Breast epithelium (tissue), 4 donors: ENCODE measurements at regions not wholly inside any gene's neighbourhood (a gene's known extent, or its start where the extent isn't known, plus 50 kb on each side); places are given as distances from the start of the nearest gene placed in this dataset.

Experiments used
- DNase-seq, 2 donors: peaks; one replicate each; pipeline ENCODE4 v3.0.0-alpha.2; 2019; ENCODE audit warnings: low spot score in 2 of 2
- H3K27ac ChIP-seq, 2 donors: fragments of 200-600 bp; sonication (generic) in 1 of 2; one replicate each; pipeline ENCODE4 v1.5.1; 2016 to 2019; ENCODE audit warnings: mild to moderate bottlenecking in 1 of 2
- H3K27me3 ChIP-seq, 2 donors: fragments of 200-600 bp; sonication (generic) in 1 of 2; one replicate each; pipeline versions ENCODE4 v1.5.1 to v1.6.0; 2017 to 2019; ENCODE audit warnings: control low read depth in 1 of 2, mild to moderate bottlenecking in 1 of 2
- H3K36me3 ChIP-seq: fragments of 200-600 bp; one replicate; pipeline ENCODE4 v1.5.1; 2019
- H3K4me1 ChIP-seq, 2 donors: fragments of 200-600 bp; sonication (generic); one replicate each; pipeline ENCODE4 v1.5.1; 2016 to 2019; ENCODE audit warnings: control low read depth in 1 of 2
- H3K4me3 ChIP-seq, 3 donors: fragments of 200-600 bp; sonication (generic); 1 replicate in 2 of 3; 2 replicates in 1 of 3; pipeline ENCODE4 v1.5.1; 2016 to 2019; ENCODE audit warnings: mild to moderate bottlenecking in 3 of 3, moderate library complexity in 2 of 3
- H3K9me3 ChIP-seq, 2 donors: fragments of 200-600 bp; sonication (generic) in 1 of 2; one replicate each; pipeline ENCODE4 v1.5.1; 2016 to 2019; ENCODE audit warnings: control low read depth in 1 of 2
- CTCF ChIP-seq, 3 donors: fragments of 450-650 bp; IDR thresholded peaks; one replicate each; pipeline ENCODE4 v1.5.1; 2016 to 2017; ENCODE audit warnings: antibody characterized with exemption in 3 of 3, mild to moderate bottlenecking in 3 of 3, moderate library complexity in 3 of 3
- POLR2A ChIP-seq: fragments of 450-650 bp; IDR thresholded peaks from one replicate; pipeline ENCODE4 v1.6.1; 2016; ENCODE audit warnings: antibody characterized with exemption, mild to moderate bottlenecking, moderate library complexity
- POLR2AphosphoS5 ChIP-seq, 3 donors: sonication (generic); formaldehyde crosslinking; IDR thresholded peaks; one replicate each; pipeline ENCODE4 v1.6.1; 2017; ENCODE audit warnings: antibody characterized with exemption in 3 of 3
- intact Hi-C: fragments of 100-400 bp; cut with DNase I; formaldehyde crosslinking; loops from one replicate; pipeline ENCODE4 v1.15.1; 2023; ENCODE audit warnings: low total_unique reads

DNA sequence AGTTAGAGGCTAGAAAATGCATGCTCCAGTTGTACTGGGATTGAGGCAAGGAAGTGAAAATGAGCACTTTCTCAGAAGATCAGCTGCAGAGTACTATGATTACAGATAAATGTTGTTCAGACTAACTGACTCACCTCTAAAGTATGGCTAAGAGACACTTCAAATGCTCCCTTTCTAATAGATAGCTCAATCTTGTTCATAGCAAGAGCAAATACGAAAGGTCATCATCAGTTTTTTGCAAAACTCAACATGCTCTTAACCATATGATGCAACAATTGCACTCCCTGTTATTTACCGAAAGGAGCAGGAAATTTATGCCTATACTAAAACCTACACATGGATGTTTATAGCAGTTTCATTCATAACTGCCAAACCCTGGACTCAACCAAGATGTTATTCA, 838.4 kb upstream of the INTU start:
- H3K27ac ChIP-seq, result no peak overlapping the region
- intact Hi-C loops, result no loop called here
- H3K36me3 ChIP-seq, result peaks cover 7% of the 10 kb centered on the region
- TF ChIP-seq CTCF (IDR thresholded peaks at IDR 0.05) (no peak), POLR2AphosphoS5 (IDR thresholded peaks at IDR 0.05) (no peak), POLR2A (no peak)
- no peaks in the 10 kb centered on the region for H3K4me1 ChIP-seq
- no peaks in the 10 kb centered on the region for H3K9me3 ChIP-seq
- H3K27me3 ChIP-seq, result no peaks in the 10 kb centered on the region
- no peak for DNase-seq
- no peak overlapping the region for H3K4me3 ChIP-seq

DNA sequence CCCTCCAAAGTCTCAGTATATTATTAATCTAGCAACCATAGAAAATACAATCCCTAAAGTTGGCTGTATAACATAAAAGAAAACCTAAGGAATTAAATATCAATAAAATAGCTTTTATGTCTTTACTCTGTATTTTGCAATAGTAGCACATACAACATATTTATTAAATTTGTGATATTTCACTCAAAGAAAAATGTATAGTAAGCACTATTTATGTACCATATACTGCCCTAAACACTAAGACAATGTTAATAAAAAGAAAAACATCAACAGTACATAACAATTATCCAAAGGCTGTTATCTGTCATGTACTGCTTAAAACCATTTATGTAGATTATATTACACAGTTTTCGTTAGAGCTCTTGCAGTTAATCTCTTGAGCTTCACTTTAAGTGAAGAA, 834.5 kb upstream of the INTU start:
- intact Hi-C loops, result no loop called here
- H3K4me1 ChIP-seq, result no peaks in the 10 kb centered on the region
- no peak for TF ChIP-seq POLR2A
- TF ChIP-seq CTCF (IDR thresholded peaks at IDR 0.05), result no peak
- no peak for TF ChIP-seq POLR2AphosphoS5 (IDR thresholded peaks at IDR 0.05)

DNA sequence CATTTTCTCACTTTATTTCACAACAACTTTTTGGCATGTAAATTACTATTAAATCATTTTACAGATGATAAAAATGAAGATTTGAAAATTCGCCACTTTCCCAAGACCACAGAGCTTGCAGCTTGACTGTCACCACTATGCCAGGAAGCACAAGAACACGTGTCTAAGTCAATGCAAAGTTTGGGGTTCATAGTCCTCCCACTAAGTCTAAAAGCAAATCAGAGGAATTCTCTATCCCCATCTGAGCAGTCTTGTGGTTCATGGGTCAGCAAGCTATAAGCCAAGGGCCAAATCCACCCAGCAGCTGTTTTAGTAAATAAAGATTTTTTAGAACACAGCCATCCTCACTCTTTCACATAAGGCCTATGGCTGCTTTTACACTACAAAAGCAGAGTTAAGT, 833.3 kb upstream of the INTU start:
- no peak for DNase-seq
- intact Hi-C loops, result no loop called here
- Histone ChIP-seq H3K9me3 (no peaks in the 10 kb centered on the region), H3K4me3 (no peak overlapping the region), H3K27ac (no peak overlapping the region), H3K36me3 (peaks cover 7% of the 10 kb centered on the region), H3K4me1 (no peaks in the 10 kb centered on the region), H3K27me3 (no peaks in the 10 kb centered on the region)
- TF ChIP-seq POLR2A (no peak), CTCF (IDR thresholded peaks at IDR 0.05) (no peak), POLR2AphosphoS5 (IDR thresholded peaks at IDR 0.05) (no peak)

More for the DNA sequence above, 834.5 kb upstream of the INTU start:
- Histone ChIP-seq H3K36me3 (peaks cover 7% of the 10 kb centered on the region), H3K9me3 (no peaks in the 10 kb centered on the region), H3K27ac (no peak overlapping the region), H3K27me3 (no peaks in the 10 kb centered on the region), H3K4me3 (no peak overlapping the region)
- no peak for DNase-seq

DNA sequence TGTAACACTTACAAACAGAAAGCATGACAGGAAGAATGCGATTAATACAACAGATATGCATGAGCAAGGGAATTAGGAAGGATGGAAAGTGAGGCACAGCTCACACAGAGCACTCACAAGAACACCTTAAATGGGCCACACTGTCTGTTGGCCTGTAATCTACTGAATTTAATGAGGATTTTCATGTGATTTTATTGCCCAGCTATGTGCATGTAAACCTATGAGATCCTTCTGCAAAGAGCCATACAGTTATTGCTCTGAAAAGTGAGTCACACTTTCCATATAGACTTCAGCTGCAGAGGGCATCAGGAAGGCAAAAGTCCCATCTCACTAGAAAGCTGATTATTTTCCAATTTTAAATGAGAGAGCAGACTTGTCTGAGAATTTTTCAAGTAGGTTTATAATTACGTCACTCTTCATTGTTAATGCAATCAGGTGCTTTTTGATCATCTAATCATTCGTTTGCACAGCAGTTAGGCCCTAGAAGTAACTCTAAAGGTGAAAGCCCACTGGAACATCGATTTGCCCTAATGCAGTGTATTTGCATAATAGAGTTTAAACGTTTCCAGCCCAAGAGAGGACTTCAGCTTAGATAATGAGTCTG, 832.7 kb upstream of the INTU start:
- Histone ChIP-seq H3K36me3 (peaks cover 7% of the 10 kb centered on the region), H3K4me1 (no peaks in the 10 kb centered on the region), H3K27me3 (no peaks in the 10 kb centered on the region), H3K27ac (no peak overlapping the region), H3K9me3 (no peaks in the 10 kb centered on the region), H3K4me3 (no peak overlapping the region)
- intact Hi-C loops, result no loop called here
- DNase-seq, result no peak
- TF ChIP-seq POLR2A (no peak), CTCF (IDR thresholded peaks at IDR 0.05) (no peak), POLR2AphosphoS5 (IDR thresholded peaks at IDR 0.05) (no peak)

GRCh38 chr4:126800575-126801141, 832.1 kb upstream of the INTU start:
- H3K4me1 ChIP-seq, result no peaks in the 10 kb centered on the region
- no peak for DNase-seq
- no peak overlapping the region for H3K4me3 ChIP-seq
- intact Hi-C loops, result no loop called here
- peaks cover 1% of the 10 kb centered on the region for H3K36me3 ChIP-seq
- no peak overlapping the region for H3K27ac ChIP-seq
- no peaks in the 10 kb centered on the region for H3K9me3 ChIP-seq
- no peak for TF ChIP-seq POLR2A
- TF ChIP-seq POLR2AphosphoS5 (IDR thresholded peaks at IDR 0.05), result no peak
- no peak for TF ChIP-seq CTCF (IDR thresholded peaks at IDR 0.05)
- no peaks in the 10 kb centered on the region for H3K27me3 ChIP-seq
